IgD-negative memory B cell (primary cell): ENCODE measurements at regions not wholly inside any gene's neighbourhood (a gene's known extent, or its start where the extent isn't known, plus 50 kb on each side); places are given as distances from the start of the nearest gene placed in this dataset.
A peak's percentile ranks its signal among the peaks of the same experiment; 100 is the strongest.

ENCODE experiments used
- H3K27ac Mint-ChIP-seq, 3 donors: one replicate each; pipeline ENCODE4 v1.8.0; 2020 to 2022; ENCODE audit warnings: mild to moderate bottlenecking in 3 of 3, mixed read lengths in 3 of 3, moderate library complexity in 1 of 3
- H3K27me3 Mint-ChIP-seq: one replicate; pipeline ENCODE4 v1.8.0; 2021; ENCODE audit warnings: mixed read lengths
- H3K36me3 Mint-ChIP-seq: one replicate; pipeline ENCODE4 v1.8.0; 2020; ENCODE audit warnings: mild to moderate bottlenecking, mixed read lengths
- H3K4me1 Mint-ChIP-seq, 3 donors: one replicate each; pipeline ENCODE4 v1.8.0; 2020 to 2022; ENCODE audit warnings: mixed read lengths in 3 of 3, mild to moderate bottlenecking in 1 of 3
- H3K4me3 Mint-ChIP-seq, 4 donors: one replicate each; pipeline ENCODE4 v1.8.0; 2020 to 2022; ENCODE audit warnings: mild to moderate bottlenecking in 4 of 4, mixed read lengths in 4 of 4, moderate library complexity in 3 of 4
- H3K9me3 Mint-ChIP-seq, 3 donors: one replicate each; pipeline ENCODE4 v1.8.0; 2020 to 2021; ENCODE audit warnings: mixed read lengths in 3 of 3, mild to moderate bottlenecking in 1 of 3

- peaks cover 0 to 7% (median 3%) of the 10 kb centered on the region in 3 donors for H3K9me3 Mint-ChIP-seq
- no peak overlapping the region for H3K4me3 Mint-ChIP-seq
- no peaks in the 10 kb centered on the region for H3K36me3 Mint-ChIP-seq
- H3K27me3 Mint-ChIP-seq, result no peaks in the 10 kb centered on the region
- H3K27ac Mint-ChIP-seq, result no peak overlapping the region
- no peaks in the 10 kb centered on the region for H3K4me1 Mint-ChIP-seq
Measured at GRCh38 chr3:86269364-86270155, 721.4 kb downstream of the VGLL3 start.

- Mint-ChIP-seq H3K9me3 (peaks cover 2 to 14% (median 7%) of the 10 kb centered on the region in 3 donors), H3K27me3 (no peaks in the 10 kb centered on the region), H3K4me3 (no peak overlapping the region), H3K4me1 (no peaks in the 10 kb centered on the region), H3K27ac (peak overlapping the region in 1 of 3 donors; percentile 13), H3K36me3 (no peaks in the 10 kb centered on the region)
Measured at GRCh38 chr3:86257955-86258641, 732.9 kb downstream of the VGLL3 start.

- Mint-ChIP-seq H3K4me3 (no peak overlapping the region), H3K4me1 (no peaks in the 10 kb centered on the region), H3K27ac (no peak overlapping the region), H3K27me3 (no peaks in the 10 kb centered on the region), H3K9me3 (peaks cover 0 to 14% (median 7%) of the 10 kb centered on the region in 3 donors), H3K36me3 (no peaks in the 10 kb centered on the region)
Measured at GRCh38 chr3:86254480-86254879, 736.5 kb downstream of the VGLL3 start.

- Mint-ChIP-seq H3K36me3 (no peaks in the 10 kb centered on the region), H3K27ac (no peak overlapping the region), H3K4me1 (no peaks in the 10 kb centered on the region), H3K27me3 (no peaks in the 10 kb centered on the region), H3K4me3 (no peak overlapping the region), H3K9me3 (peaks cover 2 to 20% (median 4%) of the 10 kb centered on the region in 3 donors)
Measured at GRCh38 chr3:86251781-86252180, 739.2 kb downstream of the VGLL3 start.

- H3K4me1 Mint-ChIP-seq, result no peaks in the 10 kb centered on the region
Measured at GRCh38 chr3:86249833-86250232, 741.1 kb downstream of the VGLL3 start.

GRCh38 chr3:86245360-86245759 is 745.6 kb downstream of the VGLL3 start:
- no peaks in the 10 kb centered on the region for H3K36me3 Mint-ChIP-seq
- no peak overlapping the region for H3K27ac Mint-ChIP-seq

More at GRCh38 chr3:86249833-86250232, 741.1 kb downstream of the VGLL3 start:
- H3K9me3 Mint-ChIP-seq, result peaks cover 1 to 14% (median 2%) of the 10 kb centered on the region in 3 donors
- no peak overlapping the region for H3K4me3 Mint-ChIP-seq
- no peaks in the 10 kb centered on the region for H3K27me3 Mint-ChIP-seq
- no peak overlapping the region for H3K27ac Mint-ChIP-seq
- H3K36me3 Mint-ChIP-seq, result no peaks in the 10 kb centered on the region

GRCh38 chr3:86244905-86245304 is 746.0 kb downstream of the VGLL3 start:
- H3K4me1 Mint-ChIP-seq, result no peaks in the 10 kb centered on the region
- H3K27ac Mint-ChIP-seq, result no peak overlapping the region
- H3K36me3 Mint-ChIP-seq, result no peaks in the 10 kb centered on the region
- H3K4me3 Mint-ChIP-seq, result no peak overlapping the region
- peaks cover 2 to 20% (median 2%) of the 10 kb centered on the region in 3 donors for H3K9me3 Mint-ChIP-seq
- no peaks in the 10 kb centered on the region for H3K27me3 Mint-ChIP-seq

More at GRCh38 chr3:86245360-86245759, 745.6 kb downstream of the VGLL3 start:
- Mint-ChIP-seq H3K4me1 (no peaks in the 10 kb centered on the region), H3K4me3 (no peak overlapping the region), H3K27me3 (no peaks in the 10 kb centered on the region), H3K9me3 (peaks cover 2 to 20% (median 2%) of the 10 kb centered on the region in 3 donors)

- peaks cover 2 to 11% (median 2%) of the 10 kb centered on the region in 3 donors for H3K9me3 Mint-ChIP-seq
- no peaks in the 10 kb centered on the region for H3K36me3 Mint-ChIP-seq
- no peaks in the 10 kb centered on the region for H3K27me3 Mint-ChIP-seq
- H3K4me1 Mint-ChIP-seq, result no peaks in the 10 kb centered on the region
- H3K4me3 Mint-ChIP-seq, result no peak overlapping the region
- no peak overlapping the region for H3K27ac Mint-ChIP-seq
Measured at GRCh38 chr3:86239946-86240345, 751.0 kb downstream of the VGLL3 start.

- no peak overlapping the region for H3K27ac Mint-ChIP-seq
Measured at GRCh38 chr3:86234506-86235254, 756.3 kb downstream of the VGLL3 start.

GRCh38 chr3:86230762-86231161 is 760.2 kb downstream of the VGLL3 start:
- Mint-ChIP-seq H3K27ac (no peak overlapping the region), H3K4me3 (no peak overlapping the region), H3K9me3 (peaks cover 0 to 2% (median 0%) of the 10 kb centered on the region in 3 donors), H3K36me3 (no peaks in the 10 kb centered on the region), H3K27me3 (no peaks in the 10 kb centered on the region), H3K4me1 (no peaks in the 10 kb centered on the region)

More at GRCh38 chr3:86234506-86235254, 756.3 kb downstream of the VGLL3 start:
- H3K4me3 Mint-ChIP-seq, result no peak overlapping the region
- H3K4me1 Mint-ChIP-seq, result no peaks in the 10 kb centered on the region
- peaks cover 0 to 2% (median 0%) of the 10 kb centered on the region in 3 donors for H3K9me3 Mint-ChIP-seq
- H3K36me3 Mint-ChIP-seq, result no peaks in the 10 kb centered on the region
- H3K27me3 Mint-ChIP-seq, result no peaks in the 10 kb centered on the region

GRCh38 chr3:86229775-86230094 is 761.2 kb downstream of the VGLL3 start:
- no peaks in the 10 kb centered on the region for H3K36me3 Mint-ChIP-seq
- peaks cover 0 to 3% (median 2%) of the 10 kb centered on the region in 3 donors for H3K9me3 Mint-ChIP-seq
- H3K4me3 Mint-ChIP-seq, result no peak overlapping the region
- H3K27ac Mint-ChIP-seq, result no peak overlapping the region
- no peaks in the 10 kb centered on the region for H3K27me3 Mint-ChIP-seq
- no peaks in the 10 kb centered on the region for H3K4me1 Mint-ChIP-seq

GRCh38 chr3:86229086-86229774 is 761.7 kb downstream of the VGLL3 start:
- H3K4me1 Mint-ChIP-seq, result no peaks in the 10 kb centered on the region
- H3K9me3 Mint-ChIP-seq, result peaks cover 0 to 4% (median 3%) of the 10 kb centered on the region in 3 donors
- no peaks in the 10 kb centered on the region for H3K27me3 Mint-ChIP-seq
- H3K36me3 Mint-ChIP-seq, result no peaks in the 10 kb centered on the region
- no peak overlapping the region for H3K27ac Mint-ChIP-seq
- no peak overlapping the region for H3K4me3 Mint-ChIP-seq

GRCh38 chr3:86228101-86228500 is 762.8 kb downstream of the VGLL3 start:
- H3K4me1 Mint-ChIP-seq, result no peaks in the 10 kb centered on the region
- peaks cover 0 to 4% (median 3%) of the 10 kb centered on the region in 3 donors for H3K9me3 Mint-ChIP-seq
- no peak overlapping the region for H3K27ac Mint-ChIP-seq
- no peaks in the 10 kb centered on the region for H3K36me3 Mint-ChIP-seq
- no peak overlapping the region for H3K4me3 Mint-ChIP-seq
- H3K27me3 Mint-ChIP-seq, result no peaks in the 10 kb centered on the region

- no peaks in the 10 kb centered on the region for H3K27me3 Mint-ChIP-seq
- H3K27ac Mint-ChIP-seq, result no peak overlapping the region
- H3K4me1 Mint-ChIP-seq, result no peaks in the 10 kb centered on the region
- no peak overlapping the region for H3K4me3 Mint-ChIP-seq
- no peaks in the 10 kb centered on the region for H3K36me3 Mint-ChIP-seq
- H3K9me3 Mint-ChIP-seq, result peaks cover 3 to 8% (median 7%) of the 10 kb centered on the region in 3 donors
Measured at GRCh38 chr3:86225461-86225860, 765.5 kb downstream of the VGLL3 start.
